ENCODE measurements at regions not wholly inside any gene's neighbourhood (a gene's known extent, or its start where the extent isn't known, plus 50 kb on each side); places are given as distances from the start of the nearest gene placed in this dataset.
A peak's percentile ranks its signal among the peaks of the same experiment; 100 is the strongest.

DNA sequence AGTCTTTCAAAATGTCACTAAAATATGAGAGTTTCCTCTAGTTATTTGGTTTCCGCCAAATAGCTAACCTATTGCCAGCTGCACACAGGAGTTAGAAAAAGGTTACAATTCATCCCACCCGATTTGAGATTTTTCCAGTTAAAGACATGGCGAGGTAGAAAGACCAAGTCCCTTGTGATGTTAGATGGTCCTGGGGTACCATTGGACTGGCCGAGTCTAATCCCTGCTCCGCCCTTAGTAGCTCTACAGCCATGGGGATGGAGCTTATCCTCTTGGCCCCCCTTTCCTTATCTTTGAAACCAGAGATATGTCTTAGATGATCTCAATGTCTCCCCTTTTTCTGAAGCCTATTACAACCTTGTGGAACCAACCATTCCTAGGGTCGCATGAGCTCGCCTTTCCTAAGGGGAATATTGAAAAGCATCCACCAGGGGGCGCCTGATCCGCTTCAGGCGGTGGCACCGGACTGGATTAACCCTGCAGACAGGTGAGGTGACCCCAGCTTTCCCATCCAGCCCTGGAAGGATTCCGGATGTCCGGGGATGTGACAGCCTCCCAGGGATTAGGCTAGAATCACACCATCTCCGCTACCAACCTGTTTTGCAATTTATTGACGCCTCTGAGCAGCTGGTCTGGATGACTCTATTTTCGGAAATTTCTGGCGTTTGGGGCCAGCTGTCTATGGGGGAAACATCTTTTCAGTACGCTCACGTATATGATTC is 68.3 kb upstream of the SIM2 start:
- DNase-seq (ENCODE audit: low read depth), result peak; percentile 66

DNA sequence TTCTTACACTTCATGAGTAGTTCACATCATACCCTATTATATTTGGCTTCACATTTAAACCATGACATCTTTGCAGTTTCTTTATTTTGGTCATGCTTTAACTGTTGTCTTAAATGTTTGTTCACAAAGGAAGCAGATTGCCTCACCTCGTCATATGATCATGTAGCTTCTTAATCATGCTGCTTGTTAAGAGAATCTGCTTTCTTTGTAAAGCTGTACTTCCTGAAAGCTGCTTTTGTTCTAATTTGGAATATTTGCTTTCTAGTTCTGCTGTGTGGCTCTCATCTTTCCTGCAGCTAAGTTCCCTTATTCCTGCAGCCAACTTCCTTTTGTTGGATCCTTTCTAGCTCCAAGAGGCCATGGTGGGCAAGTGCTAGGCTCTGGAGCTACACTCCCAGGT is 62.9 kb upstream of the SIM2 start:
- DNase-seq (ENCODE audit: low read depth), result no peak

DNA sequence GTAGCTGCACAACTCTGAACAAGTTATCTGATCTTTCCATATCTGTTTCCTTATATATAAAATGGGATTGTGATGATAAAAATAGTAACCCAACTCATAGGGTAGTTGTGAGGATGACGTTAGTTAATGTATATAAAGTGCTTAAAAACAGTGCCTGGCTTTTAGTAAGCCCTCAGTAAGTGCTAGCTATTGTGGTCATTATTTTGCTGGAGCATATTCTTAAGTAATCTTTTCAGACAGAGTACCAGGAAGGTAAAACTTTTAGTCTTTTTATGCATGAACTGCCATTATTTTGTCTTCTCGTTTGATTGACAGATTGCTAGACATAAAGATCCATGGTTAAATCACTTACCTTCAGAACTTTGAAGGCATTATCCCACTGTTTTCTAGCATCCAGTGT is 62.5 kb upstream of the SIM2 start:
- no peak for DNase-seq (ENCODE audit: low read depth)

DNA sequence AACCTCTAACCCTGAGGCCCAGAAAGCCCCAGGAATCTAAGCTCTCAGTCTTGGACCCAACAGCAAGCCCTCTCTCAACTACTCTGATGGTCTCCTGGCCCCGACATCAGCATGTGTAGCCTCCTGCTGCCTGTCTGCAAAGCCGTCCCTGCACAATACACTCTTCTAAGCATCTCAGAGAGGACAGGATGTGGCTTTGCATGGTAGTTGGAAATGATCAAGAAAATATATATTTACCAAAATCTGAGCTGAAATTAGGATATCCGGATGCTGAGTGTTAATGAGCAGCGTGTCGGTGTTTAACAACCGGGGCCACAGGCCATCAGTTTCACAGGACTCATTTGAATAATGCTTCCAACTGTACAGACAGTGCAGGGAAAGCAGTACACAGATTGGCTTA is 59.1 kb upstream of the SIM2 start:
- DNase-seq (ENCODE audit: low read depth), result no peak

DNA sequence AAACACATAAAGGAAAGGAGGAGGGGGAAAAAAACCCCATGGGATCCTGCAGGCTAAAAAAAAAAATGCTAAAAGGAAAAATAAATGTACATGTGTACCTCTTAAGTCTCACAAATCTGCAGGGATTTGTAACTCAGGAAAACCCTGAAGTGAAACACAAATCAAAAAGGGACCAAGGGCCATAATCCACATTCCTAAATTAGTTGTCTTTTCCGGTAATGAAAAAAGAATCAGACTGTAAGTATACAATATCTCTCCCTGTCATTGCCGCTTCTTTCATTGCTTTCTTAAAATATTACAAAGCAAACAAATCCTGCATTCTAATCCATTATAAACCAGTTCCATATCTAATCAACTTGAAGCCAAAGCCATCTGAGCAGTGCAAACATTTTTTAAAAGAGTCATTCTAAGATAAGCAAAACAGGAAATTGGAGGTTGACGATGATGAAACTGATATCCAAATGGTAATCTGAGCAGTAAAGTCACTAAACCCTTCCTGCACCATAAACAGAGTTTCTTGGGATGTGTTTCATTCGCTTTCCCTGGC is 58.7 kb upstream of the SIM2 start:
- no peak for DNase-seq (ENCODE audit: low read depth)

DNA sequence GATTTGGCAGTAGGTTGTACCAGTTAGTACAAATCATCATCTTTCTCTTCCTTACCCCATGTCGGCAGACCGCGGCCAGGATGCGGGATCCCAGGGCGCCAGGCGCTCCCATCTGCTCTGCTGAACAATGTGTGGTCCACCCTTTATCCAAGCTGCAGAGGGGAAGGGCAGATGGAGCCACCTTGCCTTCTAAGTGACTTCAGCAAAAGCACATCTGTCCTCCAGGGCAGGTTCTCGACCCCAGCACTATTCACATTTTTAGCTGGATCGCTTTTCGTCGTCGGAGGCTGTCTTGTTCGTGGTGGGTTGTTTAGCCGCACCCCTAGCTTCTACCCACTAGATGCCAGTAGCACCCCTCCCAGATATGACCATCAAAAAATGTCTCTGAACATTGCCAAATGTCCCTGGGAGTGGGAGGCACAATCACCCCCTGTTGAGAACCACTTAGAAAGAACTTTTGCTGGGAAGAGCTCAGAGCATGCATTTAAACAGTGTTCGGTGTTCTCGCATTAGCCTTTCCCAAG is 58.1 kb upstream of the SIM2 start:
- DNase-seq (ENCODE audit: low read depth), result no peak

DNA sequence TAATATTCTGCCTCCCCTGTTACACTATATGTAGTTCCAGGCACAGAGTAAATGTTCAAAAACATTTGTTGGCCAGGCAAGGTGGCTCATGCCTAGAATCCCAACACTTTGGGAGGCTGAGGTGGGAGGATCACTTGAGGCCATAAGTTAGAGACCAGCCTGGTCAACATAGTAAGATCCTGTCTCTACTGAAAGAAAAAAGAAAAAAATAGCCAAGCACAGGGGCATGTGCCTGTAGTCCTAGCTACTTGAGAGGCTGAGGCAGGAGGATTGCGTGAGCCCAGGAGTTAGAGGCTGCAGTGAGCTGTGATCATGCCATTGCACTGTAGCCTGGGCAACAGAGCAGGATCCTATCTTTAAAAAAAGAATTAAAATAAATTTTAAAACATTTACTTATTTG is 57.6 kb upstream of the SIM2 start:
- DNase-seq (ENCODE audit: low read depth), result no peak

DNA sequence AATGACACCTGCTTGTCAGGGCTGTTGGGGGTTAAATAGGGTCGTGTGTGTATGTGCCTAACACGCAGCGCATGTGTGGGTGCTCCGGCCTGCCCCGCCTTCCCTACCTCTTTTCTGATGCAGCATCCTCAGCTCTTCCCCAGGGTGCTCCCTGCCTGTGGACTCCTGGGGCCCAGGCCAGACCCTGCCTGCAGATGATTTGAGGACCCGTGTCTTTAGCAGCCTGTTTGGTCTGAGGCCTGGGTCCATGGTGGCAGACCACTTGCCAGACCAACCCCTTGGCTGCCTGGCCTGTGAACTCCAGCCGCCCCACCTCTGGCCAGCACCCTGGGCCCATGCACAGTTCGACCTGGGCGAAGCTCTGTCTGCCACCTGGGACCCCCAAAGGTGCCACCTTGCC is 57.0 kb upstream of the SIM2 start:
- DNase-seq (ENCODE audit: low read depth), result no peak

DNA sequence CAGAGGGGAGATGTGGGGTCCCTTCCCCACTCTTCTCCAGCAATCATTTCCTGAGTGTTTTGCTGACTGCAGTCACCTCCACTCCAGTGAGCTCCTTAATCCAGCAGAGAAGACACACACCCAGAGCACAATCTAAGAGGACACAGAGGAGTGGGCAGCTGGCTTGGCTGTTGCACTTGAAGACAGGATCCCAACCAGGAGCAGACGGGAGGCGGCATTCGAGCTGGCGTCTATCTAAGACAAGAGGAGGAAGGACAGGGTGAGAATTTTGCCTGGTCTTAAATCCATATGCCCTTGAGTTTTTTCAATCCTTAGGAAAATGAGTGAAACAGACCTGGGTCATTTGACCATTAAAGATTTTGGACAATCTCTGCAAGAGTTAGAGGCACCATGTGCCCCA is 56.1 kb upstream of the SIM2 start:
- no peak for DNase-seq (ENCODE audit: low read depth)

DNA sequence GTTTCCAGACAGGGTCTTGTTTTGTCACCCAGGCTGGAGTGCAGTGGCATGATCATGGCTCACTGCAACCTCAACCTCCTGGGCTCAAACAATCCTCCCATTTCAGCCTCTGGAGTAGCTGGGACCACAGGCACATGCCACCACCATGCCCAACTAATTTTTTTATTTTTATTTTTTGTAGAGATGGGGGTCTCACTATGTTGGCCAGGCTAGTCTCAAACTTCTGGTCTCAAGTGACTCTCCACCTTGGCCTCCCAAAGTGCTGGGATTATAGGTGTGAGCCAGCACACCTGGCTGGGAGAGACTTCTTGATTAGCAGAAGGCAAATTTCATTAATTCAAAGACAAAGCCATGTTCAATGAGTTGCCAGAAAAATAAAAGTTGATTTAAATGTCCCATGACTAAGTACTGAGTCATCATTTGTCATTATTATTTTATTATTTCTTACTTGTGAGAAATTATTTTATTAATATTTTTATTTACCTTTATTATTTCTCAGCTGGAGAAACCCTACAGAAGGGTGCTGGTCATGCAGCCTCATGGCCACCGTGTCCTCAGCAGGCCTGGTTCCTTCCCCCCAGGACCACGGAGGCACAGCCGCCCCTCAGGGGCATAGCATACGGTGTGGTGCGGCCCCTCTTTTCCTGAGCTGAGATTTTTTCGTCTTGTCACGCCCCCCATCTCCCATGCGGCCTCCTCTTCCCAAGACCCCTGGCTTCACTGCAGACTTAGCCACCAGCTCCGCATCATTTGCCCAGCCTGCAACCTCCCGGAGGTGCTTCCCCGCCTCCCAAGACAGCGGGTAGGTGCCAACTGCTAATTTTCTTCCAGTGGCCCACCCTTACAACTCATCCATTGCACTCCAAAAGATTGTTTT is 55.3 kb upstream of the SIM2 start:
- DNase-seq (ENCODE audit: low read depth), result no peak

DNA sequence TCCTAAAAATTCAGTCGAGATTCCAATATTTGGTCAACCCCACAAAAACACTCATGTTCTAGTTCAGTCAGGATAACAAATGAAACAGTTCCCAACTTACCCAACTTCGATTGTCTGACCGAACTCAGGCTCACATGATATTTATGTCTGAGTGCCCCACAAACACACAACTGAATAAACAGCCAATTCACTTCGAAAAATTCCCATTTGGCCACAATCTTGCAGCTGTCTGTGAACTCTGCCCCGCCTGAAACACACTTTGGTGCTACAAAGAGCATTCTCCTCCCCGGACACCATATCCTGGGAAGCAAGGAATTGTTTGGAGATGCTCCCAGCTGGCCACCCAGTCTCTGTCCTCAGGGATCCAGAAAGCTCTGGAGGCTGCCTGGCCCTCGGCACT is 52.9 kb upstream of the SIM2 start:
- no peak for DNase-seq (ENCODE audit: low read depth)

DNA sequence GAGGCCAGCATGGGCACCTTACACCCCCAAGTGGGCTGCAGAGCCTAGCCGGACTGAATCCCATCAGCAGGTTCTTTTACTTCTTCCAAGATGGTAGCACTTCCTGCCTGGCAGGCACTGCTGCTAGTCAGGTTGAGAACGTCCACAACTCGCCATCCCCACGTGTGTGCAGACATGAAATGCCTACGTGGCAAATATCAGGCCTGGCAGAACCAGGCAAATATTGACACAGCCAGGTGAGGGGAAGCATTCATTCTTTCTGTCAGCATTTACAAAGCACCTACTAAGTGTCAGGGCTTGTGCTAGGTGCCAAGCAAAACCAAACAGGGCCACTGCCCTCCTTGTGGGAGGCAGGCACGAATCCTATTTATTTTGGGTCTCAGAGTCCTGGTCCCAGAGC is 52.3 kb upstream of the SIM2 start:
- no peak for DNase-seq (ENCODE audit: low read depth)

DNA sequence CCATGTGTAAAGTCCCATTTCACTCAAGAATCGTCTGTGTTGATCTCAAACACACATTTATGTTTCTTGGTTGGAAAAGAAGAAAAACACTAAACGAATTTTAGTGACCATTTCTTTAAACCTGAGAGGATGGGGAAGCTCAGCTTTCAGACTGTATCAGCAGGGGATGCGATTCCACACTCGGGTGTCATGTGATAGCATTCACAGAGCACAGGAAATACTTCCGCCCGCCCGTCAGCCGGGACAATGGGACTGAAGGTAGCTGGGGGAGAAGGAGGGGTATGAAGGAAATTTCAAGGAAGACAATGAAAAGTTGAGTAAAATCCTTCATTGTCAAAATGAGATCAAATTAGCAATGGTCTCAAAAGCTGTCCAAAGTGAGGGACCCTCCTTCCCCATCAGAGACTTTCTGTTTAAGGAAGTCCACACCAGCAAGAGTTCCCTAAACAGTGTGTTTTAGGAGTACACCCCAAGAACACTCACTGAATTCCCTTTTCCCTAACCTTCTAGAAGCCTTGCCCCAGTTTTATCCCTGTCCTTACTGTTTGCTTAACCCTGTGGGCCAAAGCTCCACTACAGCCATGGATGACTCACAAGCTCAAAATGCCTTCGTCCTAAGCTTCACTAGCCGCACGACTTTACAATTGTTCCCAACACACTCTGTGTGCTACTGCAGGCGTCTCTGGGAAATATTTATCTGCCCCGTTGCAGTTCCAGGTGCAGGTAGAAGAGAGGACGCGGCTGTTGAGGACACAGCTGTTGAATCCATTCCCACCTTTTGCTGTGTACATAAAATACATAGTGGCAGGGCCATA is 51.4 kb upstream of the SIM2 start:
- DNase-seq (ENCODE audit: low read depth), result peak; percentile 75
